HCT116 (cell line): ENCODE measurements at regions not wholly inside any gene's neighbourhood (a gene's known extent, or its start where the extent isn't known, plus 50 kb on each side); places are given as distances from the start of the nearest gene placed in this dataset.

ENCODE experiments used
- ATAC-seq: fragments of 200-7000 bp; cut with Tn5 transposase; 2 replicates; pipeline ENCODE4 v1.9.1; 2020; ENCODE audit warnings: mild to moderate bottlenecking, moderate library complexity
- BruUV-seq: library from RNA; stranded (reverse); fragments of 400-500 nt; replicated peaks from 2 replicates; lab custom pipeline; 2021; lab: Mats Ljungman, UMichigan
- CTCF ChIA-PET: fragments of 300-600 bp; sonication (Branson Sonifier 250); formaldehyde crosslinking; loops from one replicate; lab custom pipeline; 2021; ENCODE audit warnings: antibody characterized with exemption; lab: Charles Lee
- POLR2A ChIA-PET: fragments of 300-600, 350-600 bp; sonication (Branson Sonifier 250); formaldehyde crosslinking; loops from one replicate; lab custom pipeline; 2021; ENCODE audit warnings: antibody characterized with exemption; lab: Charles Lee
- RAD21 ChIA-PET, 2 experiments: fragments of 300-600 bp; sonication (Branson Sonifier 250); formaldehyde crosslinking; loops; one replicate each; lab custom pipeline; 2023; ENCODE audit warnings: low total read pairs in 2 of 2; ENCODE audit not compliant: uncharacterized antibody in 2 of 2, unreplicated experiment in 2 of 2, low non-redundant PET in 1 of 2; lab: Charles Lee
- DNase-seq: peaks from one replicate; pipeline ENCODE4 v3.0.0-alpha.2; 2010; ENCODE audit warnings: low read depth, low spot score
- H2AFZ ChIP-seq: fragments of 200-600 bp; shearing (Covaris generic), sonication (generic); 2 replicates; pipeline ENCODE4 v1.6.1; 2017; ENCODE audit warnings: low read depth, mixed run types, mixed read lengths, antibody characterized with exemption, low read length; ENCODE audit not compliant: poor library complexity, severe bottlenecking
- H3K27ac ChIP-seq: 2 replicates; pipeline ENCODE4 v1.5.1; 2012; ENCODE audit warnings: low read depth, low read length
- H3K27me3 ChIP-seq: fragments of 200-600 bp; sonication (generic); 2 replicates; pipeline ENCODE4 v1.6.1; 2016; ENCODE audit warnings: mixed run types, low read length, mixed read lengths; ENCODE audit not compliant: insufficient read depth
- H3K36me3 ChIP-seq, 2 experiments: fragments of 200-500 bp in 1 of 2; fragments of 200-600 bp in 1 of 2; sonication (Bioruptor generic) in 1 of 2; sonication (generic) in 1 of 2; 2 replicates each; pipeline versions ENCODE4 v1.5.1 to v1.6.1; 2014 to 2016; ENCODE audit warnings: low read length in 2 of 2, inconsistent platforms in 1 of 2, mixed read lengths in 1 of 2, mixed run types in 1 of 2; ENCODE audit not compliant: insufficient read depth in 2 of 2, control insufficient read depth in 1 of 2
- H3K4me1 ChIP-seq, 2 experiments: fragments of 200-600 bp in 1 of 2; sonication (generic) in 1 of 2; 2 replicates each; pipeline versions ENCODE4 v1.5.1 to v1.6.1; 2012 to 2017; ENCODE audit warnings: low read length in 2 of 2, inconsistent platforms in 1 of 2, mild to moderate bottlenecking in 1 of 2, mixed read lengths in 1 of 2, mixed run types in 1 of 2, moderate library complexity in 1 of 2; ENCODE audit not compliant: insufficient read depth in 2 of 2, control insufficient read depth in 1 of 2
- H3K4me2 ChIP-seq: fragments of 200-600 bp; sonication (generic); 2 replicates; pipeline ENCODE4 v1.6.1; 2017; ENCODE audit warnings: mixed run types, low read length, mixed read lengths
- H3K4me3 ChIP-seq, 2 experiments: fragments of 200-600 bp in 1 of 2; sonication (generic) in 1 of 2; replicated peaks in 1 of 2; 2 replicates each; pipeline ENCODE4 v1.5.1; 2011 to 2016; ENCODE audit warnings: low read length in 2 of 2, control low read depth in 1 of 2, low read depth in 1 of 2, mild to moderate bottlenecking in 1 of 2, mixed read lengths in 1 of 2, mixed run types in 1 of 2
- H3K79me2 ChIP-seq: fragments of 200-600 bp; sonication (generic); 2 replicates; pipeline ENCODE4 v1.6.1; 2017; ENCODE audit warnings: mild to moderate bottlenecking, mixed run types, low read length, moderate library complexity, mixed read lengths; ENCODE audit not compliant: insufficient read depth
- H3K9ac ChIP-seq: fragments of 200-600 bp; sonication (generic); 2 replicates; pipeline ENCODE4 v1.6.1; 2016; ENCODE audit warnings: low read length, mixed read lengths
- H3K9me2 ChIP-seq: fragments of 200-600 bp; sonication (generic), shearing (Covaris generic); 2 replicates; pipeline ENCODE4 v1.6.1; 2017; ENCODE audit warnings: mixed run types, mild to moderate bottlenecking, moderate library complexity; ENCODE audit not compliant: insufficient read depth
- H3K9me3 ChIP-seq, 2 experiments: fragments of 200-500 bp in 1 of 2; fragments of 200-600 bp in 1 of 2; sonication (Bioruptor generic) in 1 of 2; sonication (generic) in 1 of 2; 2 replicates each; pipeline ENCODE4 v1.6.1; 2014 to 2017; ENCODE audit warnings: low read length in 2 of 2, mixed read lengths in 2 of 2, inconsistent platforms in 1 of 2, low read depth in 1 of 2, mild to moderate bottlenecking in 1 of 2, mixed run types in 1 of 2, moderate library complexity in 1 of 2; ENCODE audit not compliant: control insufficient read depth in 1 of 2, insufficient read depth in 1 of 2
- H4K20me1 ChIP-seq: fragments of 200-600 bp; sonication (generic), shearing (Covaris generic); 2 replicates; pipeline ENCODE4 v1.6.1; 2017; ENCODE audit warnings: mixed run types, mild to moderate bottlenecking, moderate library complexity; ENCODE audit not compliant: insufficient read depth
- ATF3 ChIP-seq: IDR thresholded peaks from 2 replicates; pipeline ENCODE4 v1.6.1; 2012
- CBX3 ChIP-seq: IDR thresholded peaks from 2 replicates; pipeline ENCODE4 v1.6.1; 2012; ENCODE audit warnings: low read depth
- CEBPB ChIP-seq: IDR thresholded peaks from 2 replicates; pipeline ENCODE4 v1.6.1; 2012; ENCODE audit warnings: low read depth
- CTCF ChIP-seq, 3 experiments: fragments of 200-600 bp in 1 of 3; sonication (generic) in 1 of 3; IDR thresholded peaks in 2 of 3; conservative IDR thresholded peaks in 1 of 3; 2 replicates each; pipeline ENCODE4 v1.5.1; 2012 to 2017; ENCODE audit warnings: low read depth in 2 of 3, low read length in 2 of 3, antibody characterized with exemption in 1 of 3, borderline replicate concordance in 1 of 3, control low read depth in 1 of 3, mild to moderate bottlenecking in 1 of 3, mixed read lengths in 1 of 3, mixed run types in 1 of 3, moderate library complexity in 1 of 3; ENCODE audit not compliant: insufficient read depth in 1 of 3
- EGR1 ChIP-seq: IDR thresholded peaks from 2 replicates; pipeline ENCODE4 v1.6.1; 2012; ENCODE audit warnings: low read depth
- ELF1 ChIP-seq: IDR thresholded peaks from 2 replicates; pipeline ENCODE4 v1.6.1; 2012; ENCODE audit warnings: low read depth, borderline replicate concordance
- EZH2 ChIP-seq: fragments of 200-600 bp; sonication (generic); IDR thresholded peaks from 2 replicates; pipeline ENCODE4 v1.6.1; 2017; ENCODE audit warnings: antibody characterized with exemption, mixed run types
- EZH2phosphoT487 ChIP-seq: fragments of 200-600 bp; IDR thresholded peaks from 2 replicates; pipeline ENCODE4 v1.6.1; 2018; ENCODE audit warnings: antibody characterized with exemption, borderline replicate concordance
- FOSL1 ChIP-seq: IDR thresholded peaks from 2 replicates; pipeline ENCODE4 v1.6.1; 2012; ENCODE audit warnings: low read depth
- JUND ChIP-seq: IDR thresholded peaks from 2 replicates; pipeline ENCODE4 v1.6.1; 2012
- MAX ChIP-seq: IDR thresholded peaks from 2 replicates; pipeline ENCODE4 v1.6.1; 2012
- POLR2A ChIP-seq: IDR thresholded peaks from 2 replicates; pipeline ENCODE4 v1.7.0; 2011; ENCODE audit warnings: borderline replicate concordance; ENCODE audit not compliant: insufficient read depth, insufficient read length; ENCODE audit errors: extremely low read depth
- POLR2AphosphoS5 ChIP-seq: IDR thresholded peaks from 2 replicates; pipeline ENCODE4 v1.6.1; 2011; ENCODE audit warnings: mild to moderate bottlenecking, low read depth, low read length, moderate library complexity
- RAD21 ChIP-seq: IDR thresholded peaks from 2 replicates; pipeline ENCODE4 v1.6.1; 2012; ENCODE audit warnings: low read depth, mild to moderate bottlenecking
- SIN3A ChIP-seq: IDR thresholded peaks from 2 replicates; pipeline ENCODE4 v1.6.1; 2012; ENCODE audit warnings: low read depth
- SP1 ChIP-seq: IDR thresholded peaks from 2 replicates; pipeline ENCODE4 v1.6.1; 2012; ENCODE audit warnings: low read depth
- SRF ChIP-seq: IDR thresholded peaks from 2 replicates; pipeline ENCODE4 v1.6.1; 2012; ENCODE audit warnings: low read depth
- TCF7L2 ChIP-seq: IDR thresholded peaks from 2 replicates; pipeline ENCODE4 v1.7.0; 2011; ENCODE audit warnings: borderline replicate concordance, inconsistent platforms; ENCODE audit not compliant: insufficient read depth, insufficient read length; ENCODE audit errors: extremely low read depth
- YY1 ChIP-seq: IDR thresholded peaks from 2 replicates; pipeline ENCODE4 v1.6.1; 2011; ENCODE audit warnings: low read length, low read depth, moderate library complexity, mild to moderate bottlenecking; ENCODE audit not compliant: insufficient replicate concordance; ENCODE audit errors: extremely low read depth
- ZBTB33 ChIP-seq: IDR thresholded peaks from 2 replicates; pipeline ENCODE4 v1.6.1; 2011; ENCODE audit warnings: mild to moderate bottlenecking, low read length, moderate library complexity; ENCODE audit not compliant: insufficient replicate concordance; ENCODE audit errors: extremely low read depth
- ZFX ChIP-seq: fragments of 450-650 bp; IDR thresholded peaks from 2 replicates; pipeline ENCODE4 v1.6.1; 2017
- ZNF274 ChIP-seq: fragments of 200-500 bp; sonication (Bioruptor generic); IDR thresholded peaks from 2 replicates; pipeline ENCODE4 v1.6.1; 2014; ENCODE audit warnings: mild to moderate bottlenecking, low read depth, low read length, inconsistent platforms
- intact Hi-C: fragments of 100-400 bp; cut with micrococcal nuclease; formaldehyde crosslinking; loops from 2 replicates; pipeline ENCODE4 v1.10.0; 2022

- H4K20me1 ChIP-seq, result no peaks in the 10 kb centered on the region
- H3K9me2 ChIP-seq, result no peaks in the 10 kb centered on the region
- ATAC-seq (peak; percentile 86), DNase-seq (no peak)
- TSS peak; percentile 93 for BruUV-seq
- H3K27ac ChIP-seq, result peak overlapping the region; percentile 66
- ChIA-PET POLR2A (interaction anchor here (1.5 kb wide), 1 partner anchor 62 kb away, joined by 5 read pairs; no protein-coding TSS in a partner anchor), CTCF (interaction anchor here (2.7 kb wide), 1 partner anchor 139 kb away, joined by 11 read pairs; no protein-coding TSS in a partner anchor), RAD21 (no interaction called here)
- intact Hi-C loops, result loop anchor here (2.0 to 5.0 kb wide), 3 partner anchors 43 to 97 kb away; partner anchors contain the start of gene INSIG2
- peak overlapping the region; percentile 95 for H3K4me2 ChIP-seq
- peak overlapping the region; percentile 65 for H3K9ac ChIP-seq
- peak overlapping the region; percentile 67 for H2AFZ ChIP-seq
- no peaks in the 10 kb centered on the region for H3K36me3 ChIP-seq
- no peaks in the 10 kb centered on the region for H3K27me3 ChIP-seq
- peaks cover 11 to 26% of the 10 kb centered on the region in 2 experiments; a peak in 3 of 4 replicates for H3K4me1 ChIP-seq
- H3K9me3 ChIP-seq, result no peaks in the 10 kb centered on the region
- no peaks in the 10 kb centered on the region for H3K79me2 ChIP-seq
- peak overlapping the region; percentile 61 to 65 for H3K4me3 ChIP-seq
- peak; percentile 10 for TF ChIP-seq TCF7L2
- TF ChIP-seq EZH2phosphoT487, result no peak
- TF ChIP-seq MAX, result no peak; the same call in 1 of the 2 replicates
- TF ChIP-seq ELF1, result no peak
- TF ChIP-seq ATF3, result no peak
- no peak for TF ChIP-seq POLR2A
- no peak for TF ChIP-seq ZBTB33
- TF ChIP-seq POLR2AphosphoS5, result no peak
- no peak for TF ChIP-seq JUND
- peak; percentile 24 for TF ChIP-seq RAD21
- TF ChIP-seq ZNF274, result no peak
- TF ChIP-seq YY1, result no peak
- no peak for TF ChIP-seq CEBPB
- TF ChIP-seq CTCF (IDR thresholded peaks at IDR 0.05 in 2 of 3, conservative IDR thresholded peaks at IDR 0.05 in 1 of 3; ENCODE audit: borderline replicate concordance in 1 of 3, insufficient read depth in 1 of 3, low read depth in 2 of 3, low read length in 2 of 3), result 0 out of 6 replicates have a peak, but pooled peaks of 1 of the 3 experiments have one; percentile 15
- 0 out of 2 replicates have a peak, but pooled peaks have one; percentile 18 for TF ChIP-seq SIN3A
- no peak for TF ChIP-seq CBX3
- no peak for TF ChIP-seq FOSL1
- TF ChIP-seq EZH2, result no peak
- no peak for TF ChIP-seq SP1
- no peak for TF ChIP-seq EGR1
- TF ChIP-seq ZFX, result peak; percentile 24; the same call in 1 of the 2 replicates
- peak; percentile 21; the same call in 1 of the 2 replicates for TF ChIP-seq SRF
These were observed 97.2 kb downstream of the INSIG2 start for GRCh38 chr2:118185210-118186109.
